Lower leg skin (tissue), 3 donors: ENCODE measurements at regions not wholly inside any gene's neighbourhood (a gene's known extent, or its start where the extent isn't known, plus 50 kb on each side); places are given as distances from the start of the nearest gene placed in this dataset.

ENCODE experiments used
- POLR2A ChIP-seq, 2 donors: fragments of 450-650 bp; IDR thresholded peaks; one replicate each; pipeline ENCODE4 v1.6.1; 2016 to 2017; ENCODE audit warnings: antibody characterized with exemption in 2 of 2, mild to moderate bottlenecking in 1 of 2, moderate library complexity in 1 of 2
- TF ChIP-seq, protein P1 (sequence below), 3 donors: fragments of 450-650 bp; IDR thresholded peaks; one replicate each; pipeline ENCODE4 v1.5.1; 2016; ENCODE audit warnings: antibody characterized with exemption in 3 of 3, mild to moderate bottlenecking in 3 of 3, moderate library complexity in 2 of 3

GRCh38 chr9:38331141-38331540, 61.4 kb upstream of the ALDH1B1 start:
- no peak for TF ChIP-seq POLR2A (IDR thresholded peaks at IDR 0.05)
- TF ChIP-seq, protein P1, sequence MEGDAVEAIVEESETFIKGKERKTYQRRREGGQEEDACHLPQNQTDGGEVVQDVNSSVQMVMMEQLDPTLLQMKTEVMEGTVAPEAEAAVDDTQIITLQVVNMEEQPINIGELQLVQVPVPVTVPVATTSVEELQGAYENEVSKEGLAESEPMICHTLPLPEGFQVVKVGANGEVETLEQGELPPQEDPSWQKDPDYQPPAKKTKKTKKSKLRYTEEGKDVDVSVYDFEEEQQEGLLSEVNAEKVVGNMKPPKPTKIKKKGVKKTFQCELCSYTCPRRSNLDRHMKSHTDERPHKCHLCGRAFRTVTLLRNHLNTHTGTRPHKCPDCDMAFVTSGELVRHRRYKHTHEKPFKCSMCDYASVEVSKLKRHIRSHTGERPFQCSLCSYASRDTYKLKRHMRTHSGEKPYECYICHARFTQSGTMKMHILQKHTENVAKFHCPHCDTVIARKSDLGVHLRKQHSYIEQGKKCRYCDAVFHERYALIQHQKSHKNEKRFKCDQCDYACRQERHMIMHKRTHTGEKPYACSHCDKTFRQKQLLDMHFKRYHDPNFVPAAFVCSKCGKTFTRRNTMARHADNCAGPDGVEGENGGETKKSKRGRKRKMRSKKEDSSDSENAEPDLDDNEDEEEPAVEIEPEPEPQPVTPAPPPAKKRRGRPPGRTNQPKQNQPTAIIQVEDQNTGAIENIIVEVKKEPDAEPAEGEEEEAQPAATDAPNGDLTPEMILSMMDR (IDR thresholded peaks at IDR 0.05): no peak
